Chondrocyte (in vitro differentiated cells): ENCODE measurements at regions not wholly inside any gene's neighbourhood (a gene's known extent, or its start where the extent isn't known, plus 50 kb on each side); places are given as distances from the start of the nearest gene placed in this dataset.

Experiments
- DNase-seq: peaks from one replicate; pipeline ENCODE4 v3.0.0; 2021; ENCODE audit warnings: mixed read lengths, low spot score
- H3K27ac Mint-ChIP-seq: one replicate; pipeline ENCODE4 v1.8.0; 2021; ENCODE audit warnings: mild to moderate bottlenecking, moderate library complexity, mixed read lengths; ENCODE audit not compliant: unreplicated experiment
- H3K27me3 Mint-ChIP-seq: 2 replicates; pipeline ENCODE4 v1.8.0; 2021; ENCODE audit warnings: low read depth, mixed read lengths
- H3K36me3 Mint-ChIP-seq: 2 replicates; pipeline ENCODE4 v1.8.0; 2021; ENCODE audit warnings: low read depth, mixed read lengths
- H3K4me1 Mint-ChIP-seq: 2 replicates; pipeline ENCODE4 v1.8.0; 2021; ENCODE audit warnings: low read depth, mild to moderate bottlenecking, mixed read lengths
- H3K4me3 Mint-ChIP-seq: one replicate; pipeline ENCODE4 v1.8.0; 2021; ENCODE audit warnings: mild to moderate bottlenecking, moderate library complexity, mixed read lengths; ENCODE audit not compliant: unreplicated experiment
- H3K9me3 Mint-ChIP-seq: 2 replicates; pipeline ENCODE4 v1.8.0; 2021; ENCODE audit warnings: low read depth, mixed read lengths
- TF ChIP-seq, protein P1 (sequence below): fragments of 200-600 bp; sonication (generic); IDR thresholded peaks from 2 replicates; pipeline ENCODE4 v1.5.0; 2021; ENCODE audit warnings: antibody characterized with exemption, mild to moderate bottlenecking, moderate library complexity

DNA sequence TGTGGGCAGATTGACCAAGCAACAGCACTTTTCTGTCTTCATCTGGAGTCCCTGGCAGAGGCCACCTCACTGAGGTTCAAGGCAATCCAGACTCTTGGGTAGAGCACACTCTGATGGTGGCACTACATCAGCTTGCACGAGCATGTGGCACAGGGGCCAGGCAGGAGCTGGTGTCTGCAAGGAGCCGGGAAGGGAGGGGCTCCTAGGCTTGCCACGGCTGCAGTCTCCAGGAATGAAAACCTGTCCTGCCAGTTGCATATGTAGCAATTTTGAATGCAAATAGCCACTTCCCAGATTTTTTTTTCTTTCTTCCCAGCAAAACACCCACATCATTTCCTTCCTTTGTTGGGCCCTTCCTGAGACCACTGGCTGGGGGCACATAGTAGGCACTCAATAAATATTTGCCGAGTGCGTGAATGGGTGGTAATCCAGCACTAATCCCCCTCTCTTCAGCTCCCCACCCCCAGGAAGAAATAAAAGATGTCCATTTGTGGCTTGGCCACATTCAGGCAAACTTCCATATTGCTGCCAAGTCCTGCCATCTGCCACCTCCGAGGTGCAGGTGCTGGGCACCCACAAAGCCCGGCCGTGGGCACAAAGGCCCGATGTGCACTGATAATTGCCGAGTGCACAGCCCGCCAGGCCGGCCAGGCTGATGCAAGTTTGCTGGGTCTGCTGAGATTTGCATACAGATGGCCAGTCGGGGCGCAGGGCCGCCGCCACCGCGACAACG lies 72.4 kb downstream of the MYCN start:
- Mint-ChIP-seq H3K27me3 (peaks cover 27% of the 10 kb centered on the region), H3K9me3 (no peaks in the 10 kb centered on the region), H3K27ac (no peak overlapping the region), H3K36me3 (no peaks in the 10 kb centered on the region), H3K4me3 (no peak overlapping the region), H3K4me1 (peaks cover 15% of the 10 kb centered on the region)
- DNase-seq, result no peak
- TF ChIP-seq, protein P1, sequence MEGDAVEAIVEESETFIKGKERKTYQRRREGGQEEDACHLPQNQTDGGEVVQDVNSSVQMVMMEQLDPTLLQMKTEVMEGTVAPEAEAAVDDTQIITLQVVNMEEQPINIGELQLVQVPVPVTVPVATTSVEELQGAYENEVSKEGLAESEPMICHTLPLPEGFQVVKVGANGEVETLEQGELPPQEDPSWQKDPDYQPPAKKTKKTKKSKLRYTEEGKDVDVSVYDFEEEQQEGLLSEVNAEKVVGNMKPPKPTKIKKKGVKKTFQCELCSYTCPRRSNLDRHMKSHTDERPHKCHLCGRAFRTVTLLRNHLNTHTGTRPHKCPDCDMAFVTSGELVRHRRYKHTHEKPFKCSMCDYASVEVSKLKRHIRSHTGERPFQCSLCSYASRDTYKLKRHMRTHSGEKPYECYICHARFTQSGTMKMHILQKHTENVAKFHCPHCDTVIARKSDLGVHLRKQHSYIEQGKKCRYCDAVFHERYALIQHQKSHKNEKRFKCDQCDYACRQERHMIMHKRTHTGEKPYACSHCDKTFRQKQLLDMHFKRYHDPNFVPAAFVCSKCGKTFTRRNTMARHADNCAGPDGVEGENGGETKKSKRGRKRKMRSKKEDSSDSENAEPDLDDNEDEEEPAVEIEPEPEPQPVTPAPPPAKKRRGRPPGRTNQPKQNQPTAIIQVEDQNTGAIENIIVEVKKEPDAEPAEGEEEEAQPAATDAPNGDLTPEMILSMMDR, result no peak

DNA sequence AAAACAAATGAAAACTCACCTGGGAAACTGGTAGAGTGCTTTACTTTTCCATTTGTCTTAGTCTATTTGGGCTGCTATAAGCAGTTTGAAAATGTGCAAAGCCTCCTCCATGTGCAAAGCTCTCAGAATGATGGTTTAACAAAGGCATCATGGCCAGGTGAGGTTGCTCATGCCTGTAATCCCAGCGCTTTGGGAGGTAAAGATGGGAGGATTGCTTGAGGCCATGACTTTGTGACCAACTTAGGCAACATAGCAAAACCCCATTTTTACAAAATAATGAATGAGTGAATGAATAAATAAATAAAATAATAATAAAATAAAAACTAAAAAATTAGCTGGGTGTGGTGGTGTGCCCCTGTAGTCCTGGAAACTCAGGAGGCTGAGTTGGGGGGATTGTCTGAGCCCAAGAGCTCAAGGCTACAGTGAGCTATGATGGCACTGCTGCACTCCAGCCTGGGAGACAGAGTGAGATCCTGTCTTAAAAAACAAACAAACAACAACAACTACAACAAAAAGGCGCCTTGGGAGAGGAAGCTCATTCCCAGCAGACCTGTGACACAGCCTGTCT lies 71.8 kb downstream of the MYCN start:
- no peak for DNase-seq
- TF ChIP-seq, protein P1, result no peak
- H3K36me3 Mint-ChIP-seq, result no peaks in the 10 kb centered on the region
- H3K27ac Mint-ChIP-seq, result no peak overlapping the region
- H3K9me3 Mint-ChIP-seq, result no peaks in the 10 kb centered on the region
- peaks cover 29% of the 10 kb centered on the region for H3K27me3 Mint-ChIP-seq
- H3K4me3 Mint-ChIP-seq, result no peak overlapping the region
- peaks cover 11% of the 10 kb centered on the region for H3K4me1 Mint-ChIP-seq

DNA sequence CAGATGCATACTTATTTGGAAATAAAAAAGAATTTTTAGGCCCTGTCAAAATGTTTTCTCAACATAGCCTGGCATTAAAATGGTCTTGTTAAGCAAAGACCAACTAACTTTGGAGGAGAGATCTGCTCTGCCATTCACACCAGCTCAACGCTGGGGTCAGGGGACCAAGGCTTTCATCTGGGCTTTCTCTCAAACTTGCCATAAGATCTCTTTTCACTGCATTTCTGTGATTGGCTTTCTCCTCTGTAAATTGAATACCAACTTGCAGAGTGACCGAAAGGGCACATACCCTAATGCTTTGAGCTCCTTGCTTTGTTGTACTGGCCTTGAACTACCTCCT lies 71.2 kb downstream of the MYCN start:
- Mint-ChIP-seq H3K27ac (no peak overlapping the region), H3K27me3 (peaks cover 29% of the 10 kb centered on the region), H3K4me3 (no peak overlapping the region), H3K9me3 (no peaks in the 10 kb centered on the region), H3K36me3 (no peaks in the 10 kb centered on the region), H3K4me1 (peaks cover 11% of the 10 kb centered on the region)
- TF ChIP-seq, protein P1, result no peak
- DNase-seq, result no peak

DNA sequence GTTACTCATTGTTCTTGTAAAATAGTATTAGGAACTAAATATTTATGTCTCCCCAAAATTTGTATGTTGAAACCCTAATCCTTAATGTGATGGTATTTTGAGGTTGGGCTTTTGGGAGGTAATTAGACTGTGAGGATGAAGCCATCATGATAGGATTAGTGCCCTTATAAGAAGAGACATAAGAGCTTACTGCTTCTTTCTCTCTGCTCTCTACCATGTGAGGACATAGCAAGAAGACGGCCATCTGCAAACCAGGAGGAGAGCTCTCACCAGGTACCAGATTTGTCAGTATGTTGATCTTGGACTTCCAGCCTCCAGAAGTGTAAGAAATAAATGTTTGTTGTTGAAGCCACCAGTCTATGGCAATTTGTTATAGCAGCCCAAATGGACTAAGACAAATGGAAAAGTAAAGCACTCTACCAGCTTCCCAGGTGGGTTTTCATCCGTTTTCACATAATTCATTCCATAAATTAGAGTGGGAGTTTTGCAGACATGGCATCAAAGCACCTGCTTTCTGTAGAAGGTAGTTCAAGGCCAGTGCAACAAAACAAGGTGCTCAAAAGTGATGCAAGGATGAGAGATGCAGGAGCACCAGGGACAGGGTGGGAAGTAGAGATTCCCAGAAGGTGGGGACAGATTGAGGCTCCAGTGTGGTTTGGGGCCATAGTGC lies 70.7 kb downstream of the MYCN start:
- Mint-ChIP-seq H3K27ac (no peak overlapping the region), H3K27me3 (peaks cover 29% of the 10 kb centered on the region), H3K9me3 (no peaks in the 10 kb centered on the region), H3K4me3 (no peak overlapping the region), H3K36me3 (no peaks in the 10 kb centered on the region), H3K4me1 (peaks cover 10% of the 10 kb centered on the region)
- DNase-seq, result no peak
- TF ChIP-seq, protein P1, result no peak

DNA sequence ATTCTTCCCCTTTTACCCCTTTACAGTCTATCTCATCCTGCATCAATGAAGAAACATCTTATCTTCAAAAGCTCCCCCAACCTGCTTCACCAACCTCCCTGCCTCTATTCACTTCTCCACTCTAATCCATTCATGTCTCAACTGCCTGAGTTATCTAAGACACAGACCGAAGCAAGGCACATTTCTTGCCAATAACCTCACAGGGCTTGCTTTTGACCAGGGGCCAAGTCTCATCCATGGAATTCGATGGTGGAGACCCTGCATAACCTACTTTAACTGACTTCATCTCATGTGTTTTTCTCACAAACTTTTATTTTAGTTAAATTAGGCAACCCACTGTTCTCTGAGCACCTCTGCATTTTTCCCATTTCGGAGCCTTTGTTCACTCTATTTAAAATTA lies 69.7 kb downstream of the MYCN start:
- TF ChIP-seq, protein P1, result no peak
- Mint-ChIP-seq H3K9me3 (no peaks in the 10 kb centered on the region), H3K4me1 (peaks cover 3% of the 10 kb centered on the region), H3K27ac (no peak overlapping the region), H3K27me3 (peaks cover 29% of the 10 kb centered on the region), H3K4me3 (no peak overlapping the region), H3K36me3 (no peaks in the 10 kb centered on the region)
- no peak for DNase-seq
